NCI-H446 treated with DMSO at 0.1 percent for 48 hours (cell line): ENCODE measurements at regions not wholly inside any gene's neighbourhood (a gene's known extent, or its start where the extent isn't known, plus 50 kb on each side); places are given as distances from the start of the nearest gene placed in this dataset.

ENCODE experiments used
- DNase-seq: peaks from one replicate; lab custom pipeline; 2025; lab: John Stamatoyannopoulos, UW

- DNase-seq: no peak
Observed at GRCh38 chr11:43626798-43627197, 53.7 kb upstream of the HSD17B12 start.
